Activated CD4-positive, alpha-beta T cell treated with anti-CD3 and anti-CD28 coated beads, Interleukin-2, amount 50 U/mL, for 16 hours (primary cell): ENCODE measurements at regions not wholly inside any gene's neighbourhood (a gene's known extent, or its start where the extent isn't known, plus 50 kb on each side); places are given as distances from the start of the nearest gene placed in this dataset.

Experiments
- DNase-seq: peaks from one replicate; pipeline ENCODE4 v3.0.0-alpha.2; 2020

- no peak for DNase-seq
These were observed 186.1 kb upstream of the SLITRK2 start for GRCh38 chrX:145631461-145631951.

DNA sequence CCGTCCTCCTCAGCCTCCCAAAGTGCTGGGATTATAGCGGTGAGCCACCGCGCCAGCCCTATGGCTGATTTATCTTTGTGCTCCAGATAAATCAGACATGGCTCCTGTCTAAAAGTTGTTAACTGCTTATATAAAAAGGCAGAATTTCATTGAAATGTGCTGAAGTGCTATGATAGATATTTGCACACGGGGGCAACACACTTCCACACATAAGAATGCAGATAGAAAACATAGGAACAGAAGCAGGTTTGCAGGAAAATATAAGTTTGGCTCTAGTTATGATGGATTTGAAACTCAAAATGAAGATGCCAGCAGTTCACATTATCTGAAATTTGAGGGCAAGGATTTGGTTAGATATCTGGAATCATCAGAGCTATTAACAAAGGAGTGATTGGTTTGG, 163.1 kb upstream of the SLITRK2 start:
- no peak for DNase-seq

- no peak for DNase-seq
These were observed 143.8 kb upstream of the SLITRK2 start for GRCh38 chrX:145673841-145674240.

- no peak for DNase-seq
These were observed 140.4 kb upstream of the SLITRK2 start for GRCh38 chrX:145677109-145677817.

DNA sequence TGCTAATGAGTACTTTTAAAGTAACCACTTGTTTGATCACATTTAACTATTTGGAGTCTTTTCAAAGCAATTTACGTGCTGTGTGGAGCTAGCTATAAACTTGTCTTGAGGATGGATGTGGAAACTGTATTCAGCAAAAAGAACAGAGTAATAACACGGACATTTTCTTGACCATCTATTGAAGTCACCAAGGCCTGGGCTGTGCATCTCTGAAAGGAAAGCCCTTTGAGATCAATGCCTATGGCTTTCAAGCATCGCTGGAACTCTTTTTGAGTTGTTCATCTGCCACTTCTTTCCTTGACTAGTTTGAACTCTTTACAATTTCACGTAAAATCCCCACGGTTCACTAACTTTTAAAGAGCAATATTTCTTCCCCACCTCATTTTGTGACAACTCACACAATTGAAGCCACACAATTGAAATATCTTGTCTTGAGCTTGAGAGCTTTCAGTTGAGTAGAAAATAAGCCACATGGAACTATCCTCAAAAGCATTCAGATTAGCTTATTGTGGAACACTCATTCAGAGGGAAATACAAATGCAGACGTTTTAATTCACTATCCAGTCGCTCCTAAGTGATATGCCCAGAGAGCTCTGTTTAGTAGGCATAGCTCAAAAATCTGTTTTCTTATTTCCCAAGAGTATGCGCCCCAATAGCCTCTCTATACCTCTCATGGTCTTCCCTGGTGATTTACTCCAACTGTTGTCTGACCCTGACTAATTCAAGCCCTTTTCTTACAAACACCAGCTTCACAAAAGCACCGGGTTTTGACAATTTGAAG, 134.9 kb upstream of the SLITRK2 start:
- DNase-seq: no peak

GRCh38 chrX:145687146-145687545, 130.5 kb upstream of the SLITRK2 start:
- no peak for DNase-seq

GRCh38 chrX:145687707-145688106, 129.9 kb upstream of the SLITRK2 start:
- no peak for DNase-seq

DNA sequence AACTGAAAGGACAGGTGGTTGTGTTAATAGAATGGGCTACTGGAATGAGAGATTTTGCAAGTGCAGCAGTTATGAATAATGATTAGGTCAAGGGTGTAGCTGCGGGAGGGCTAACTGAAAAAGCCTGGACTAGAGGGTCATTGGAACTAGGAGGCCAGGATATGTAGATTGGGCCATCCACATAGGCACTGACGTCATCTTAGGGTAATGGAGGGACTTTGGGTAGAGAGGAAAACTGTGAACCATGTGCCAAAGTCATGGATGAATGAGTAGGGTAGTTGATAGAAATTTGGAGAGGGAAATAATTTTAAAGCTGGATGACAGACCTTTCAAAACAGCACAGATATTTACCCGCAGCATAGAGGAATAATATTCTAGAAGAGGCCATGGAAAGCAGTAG, 123.6 kb upstream of the SLITRK2 start:
- DNase-seq: no peak

GRCh38 chrX:145715641-145716138, 101.9 kb upstream of the SLITRK2 start:
- DNase-seq: no peak

GRCh38 chrX:145716226-145716625, 101.4 kb upstream of the SLITRK2 start:
- no peak for DNase-seq

GRCh38 chrX:145727476-145727875, 90.2 kb upstream of the SLITRK2 start:
- no peak for DNase-seq

GRCh38 chrX:145729635-145730034, 88.0 kb upstream of the SLITRK2 start:
- DNase-seq: no peak

- no peak for DNase-seq
These were observed 82.6 kb upstream of the SLITRK2 start for GRCh38 chrX:145735036-145735435.

- DNase-seq: no peak
These were observed 65.7 kb upstream of the SLITRK2 start for GRCh38 chrX:145751943-145752342.
